HG03097 (cell line): ENCODE measurements at regions not wholly inside any gene's neighbourhood (a gene's known extent, or its start where the extent isn't known, plus 50 kb on each side); places are given as distances from the start of the nearest gene placed in this dataset.

Experiments used
- ATAC-seq: cut with Tn5 transposase; IDR thresholded peaks from one replicate; pipeline ENCODE4 v1.9.1; 2021; ENCODE audit not compliant: unreplicated experiment, low FRiP score

- no peak for ATAC-seq
Observed at GRCh38 chr18:21991886-21992285, 177.5 kb upstream of the GATA6 start.

- ATAC-seq = no peak
Observed at GRCh38 chr18:21996351-21996826, 173.0 kb upstream of the GATA6 start.

GRCh38 chr18:21997207-21998143 lies 171.9 kb upstream of the GATA6 start:
- no peak for ATAC-seq

- ATAC-seq = no peak
Observed at GRCh38 chr18:21998486-21998885, 170.9 kb upstream of the GATA6 start.

GRCh38 chr18:22001912-22002487 lies 167.4 kb upstream of the GATA6 start:
- ATAC-seq = no peak

GRCh38 chr18:22005191-22005841 lies 164.1 kb upstream of the GATA6 start:
- ATAC-seq = no peak

- no peak for ATAC-seq
Observed at GRCh38 chr18:22006458-22006857, 162.9 kb upstream of the GATA6 start.

GRCh38 chr18:22009242-22009641 lies 160.1 kb upstream of the GATA6 start:
- ATAC-seq = no peak

- no peak for ATAC-seq
Observed at GRCh38 chr18:22013993-22014392, 155.4 kb upstream of the GATA6 start.

- no peak for ATAC-seq
Observed at GRCh38 chr18:22015156-22015555, 154.2 kb upstream of the GATA6 start.

GRCh38 chr18:22018366-22018765 lies 151.0 kb upstream of the GATA6 start:
- no peak for ATAC-seq

GRCh38 chr18:22019193-22019592 lies 150.2 kb upstream of the GATA6 start:
- ATAC-seq = no peak

GRCh38 chr18:22020127-22020866 lies 149.1 kb upstream of the GATA6 start:
- no peak for ATAC-seq

- ATAC-seq = no peak
Observed at GRCh38 chr18:22020867-22021370, 148.5 kb upstream of the GATA6 start.

- no peak for ATAC-seq
Observed at GRCh38 chr18:22021701-22022100, 147.7 kb upstream of the GATA6 start.

- no peak for ATAC-seq
Observed at GRCh38 chr18:22024924-22025323, 144.5 kb upstream of the GATA6 start.

- no peak for ATAC-seq
Observed at GRCh38 chr18:22026362-22026761, 143.0 kb upstream of the GATA6 start.

GRCh38 chr18:22026889-22027288 lies 142.5 kb upstream of the GATA6 start:
- ATAC-seq = no peak

GRCh38 chr18:22031611-22032010 lies 137.8 kb upstream of the GATA6 start:
- no peak for ATAC-seq

- ATAC-seq = peak; percentile 55
Observed at GRCh38 chr18:22032392-22032961, 136.9 kb upstream of the GATA6 start.
